ENCODE measurements at regions not wholly inside any gene's neighbourhood (a gene's known extent, or its start where the extent isn't known, plus 50 kb on each side); places are given as distances from the start of the nearest gene placed in this dataset.
"Not testable (repeated sequence)": the region's sequence is repeated elsewhere in the genome, so short reads cannot be mapped to it uniquely, and the experiment has no call there.

- not testable (repeated sequence) for DNase-seq (ENCODE audit: low spot score)
Measured at GRCh38 chr2:87198422-87198821, 176.8 kb upstream of the PLGLB1 start.

GRCh38 chr2:87199228-87199627 is 177.6 kb upstream of the PLGLB1 start:
- not testable (repeated sequence) for DNase-seq (ENCODE audit: low spot score)

GRCh38 chr2:87204569-87205147 is 183.0 kb upstream of the PLGLB1 start:
- DNase-seq (ENCODE audit: low spot score), result not testable (repeated sequence)

GRCh38 chr2:87212938-87213337 is 191.3 kb upstream of the PLGLB1 start:
- not testable (repeated sequence) for DNase-seq (ENCODE audit: low spot score)

GRCh38 chr2:87217005-87217404 is 195.4 kb upstream of the PLGLB1 start:
- DNase-seq (ENCODE audit: low spot score), result not testable (repeated sequence)

DNA sequence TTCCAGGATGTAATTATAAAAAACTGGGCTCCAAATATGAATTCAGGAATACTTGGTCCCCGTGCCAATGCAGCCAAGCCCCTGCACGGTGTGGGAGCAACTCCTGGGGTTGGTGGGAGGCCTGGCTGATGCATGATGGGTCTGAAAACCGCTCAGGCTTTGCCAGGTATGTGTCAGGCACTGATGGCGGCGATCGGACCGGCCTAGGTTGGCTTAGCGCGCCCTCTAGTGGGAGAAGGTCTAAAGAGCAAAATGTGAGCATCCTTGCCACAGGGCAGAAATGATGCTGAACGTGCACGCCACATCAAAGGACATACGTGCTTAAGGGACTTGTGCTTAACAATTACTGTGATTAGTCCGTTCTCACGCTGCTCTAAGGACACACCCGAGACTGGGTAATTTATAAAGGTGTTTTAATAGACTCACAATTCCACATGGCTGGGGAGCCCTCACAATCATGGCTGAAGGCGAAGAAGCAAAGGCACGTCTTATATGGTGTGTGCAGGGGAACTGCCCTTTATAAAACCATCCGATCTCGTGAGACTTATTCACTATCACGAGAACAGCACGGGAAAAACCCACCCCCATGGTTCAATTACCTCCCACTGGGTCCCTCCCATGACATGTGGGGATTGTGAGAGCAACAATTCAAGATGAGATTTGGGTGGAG is 196.2 kb upstream of the PLGLB1 start:
- DNase-seq (ENCODE audit: low spot score), result not testable (repeated sequence)

DNA sequence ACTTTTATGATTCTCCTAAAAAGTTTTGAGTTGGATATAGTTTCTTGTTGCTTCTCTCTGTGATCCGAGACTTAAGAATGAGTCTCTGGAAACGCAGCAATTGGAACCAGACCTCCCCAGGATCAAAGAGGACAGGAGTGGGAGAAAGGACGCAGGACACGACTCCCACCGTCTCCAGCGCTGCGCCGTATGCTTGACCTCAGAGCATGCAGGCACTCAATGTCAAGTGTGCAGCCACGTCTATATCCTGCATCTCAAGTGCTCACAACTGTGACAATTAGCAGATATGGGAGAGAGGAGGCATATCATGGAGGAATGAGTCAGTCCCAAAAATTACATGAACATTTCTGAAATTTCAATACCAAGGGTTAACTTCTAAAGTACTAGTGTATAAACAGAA is 199.0 kb upstream of the PLGLB1 start:
- not testable (repeated sequence) for DNase-seq (ENCODE audit: low spot score)

GRCh38 chr2:87222131-87222530 is 200.5 kb upstream of the PLGLB1 start:
- peak; percentile 86 for DNase-seq (ENCODE audit: low spot score)

- DNase-seq (ENCODE audit: low spot score), result not testable (repeated sequence)
Measured at GRCh38 chr2:87223873-87224272, 202.2 kb upstream of the PLGLB1 start.

GRCh38 chr2:87229091-87229689 is 207.5 kb upstream of the PLGLB1 start:
- DNase-seq (ENCODE audit: low spot score), result peak; percentile 9

DNA sequence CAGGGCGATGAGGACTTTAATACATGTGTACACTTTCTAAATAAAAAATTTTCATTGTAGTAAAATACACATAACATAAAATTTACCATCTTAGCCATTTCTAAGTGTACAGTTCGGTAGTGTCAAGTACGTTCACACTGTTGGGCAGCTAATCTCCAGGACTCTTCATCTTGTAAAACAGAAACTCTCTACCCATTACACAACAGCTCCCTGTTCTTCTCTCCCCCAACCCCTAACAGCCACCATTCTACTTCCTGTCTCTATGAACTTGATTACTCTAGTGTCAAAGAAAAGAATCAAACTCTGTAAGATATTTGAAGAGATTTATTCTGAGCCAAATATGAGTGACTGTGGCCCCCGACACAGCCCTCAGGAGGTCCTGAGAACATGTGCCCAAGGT is 208.3 kb upstream of the PLGLB1 start:
- not testable (repeated sequence) for DNase-seq (ENCODE audit: low spot score)

GRCh38 chr2:87235333-87235981 is 213.8 kb upstream of the PLGLB1 start:
- DNase-seq (ENCODE audit: low spot score), result not testable (repeated sequence)

- DNase-seq (ENCODE audit: low spot score), result peak; percentile 9
Measured at GRCh38 chr2:87237570-87238336, 216.1 kb upstream of the PLGLB1 start.

DNA sequence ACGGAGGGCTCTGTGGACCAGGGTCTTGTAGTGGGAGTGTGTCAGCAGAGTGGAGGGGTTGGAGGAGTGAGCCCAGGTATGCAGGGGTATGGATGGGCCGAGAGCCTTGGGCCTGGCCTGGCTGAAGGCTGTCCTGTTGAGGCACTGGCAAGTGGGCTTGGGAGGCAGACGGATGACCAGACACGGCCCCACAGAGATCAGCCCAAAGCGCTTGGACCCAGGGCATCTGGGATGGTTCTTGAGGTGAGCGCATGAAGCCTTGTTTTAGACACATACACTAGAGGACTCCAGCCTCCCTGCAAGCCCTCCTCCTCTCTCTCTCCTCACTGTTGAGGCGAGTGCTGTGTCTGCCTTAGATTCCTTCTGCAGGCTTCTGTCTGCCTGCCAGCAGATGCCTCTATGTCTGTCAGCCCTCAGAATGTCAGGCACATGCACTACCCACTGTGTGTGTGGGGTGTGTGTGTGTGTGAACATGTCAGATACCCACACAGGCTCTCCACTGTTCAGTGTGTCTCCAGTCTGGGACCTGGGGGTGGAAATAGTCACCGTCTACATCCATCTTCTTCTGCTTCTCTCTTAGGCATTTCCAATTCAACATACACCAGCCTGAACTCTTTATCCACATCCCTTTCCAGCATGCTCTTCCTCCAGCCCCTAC is 218.0 kb upstream of the PLGLB1 start:
- not testable (repeated sequence) for DNase-seq (ENCODE audit: low spot score)

DNA sequence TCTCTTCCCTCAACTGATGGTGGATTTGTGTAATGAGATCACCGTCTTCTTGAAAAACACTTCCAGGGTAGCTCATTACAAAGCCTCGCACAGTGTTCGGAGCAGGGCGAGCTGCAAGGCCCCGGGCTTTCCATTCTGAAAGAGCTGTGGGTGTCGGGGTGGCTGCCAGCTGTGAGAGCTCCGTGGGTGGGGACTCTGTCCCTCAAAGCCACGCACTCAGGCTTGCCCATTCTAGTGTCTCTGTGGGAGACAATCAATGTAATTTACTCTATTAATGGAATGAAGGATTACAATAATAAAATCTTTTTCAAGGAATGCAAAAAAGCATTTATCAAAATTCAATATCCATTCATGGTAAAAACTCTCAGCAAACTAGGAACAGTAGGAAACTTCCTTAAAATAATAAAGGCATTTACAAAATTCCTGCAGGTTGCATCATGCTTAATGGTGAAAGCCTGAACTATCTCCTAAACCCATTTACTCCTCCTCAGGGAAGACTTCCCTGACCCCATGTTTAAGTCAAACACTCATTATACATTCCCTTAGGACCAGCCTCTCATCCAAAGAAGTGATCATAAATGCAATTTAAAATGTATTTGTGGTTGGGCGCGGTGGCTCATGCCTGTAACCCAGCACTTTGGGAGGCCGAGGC is 224.5 kb upstream of the PLGLB1 start:
- DNase-seq (ENCODE audit: low spot score), result not testable (repeated sequence)

- DNase-seq (ENCODE audit: low spot score), result not testable (repeated sequence)
Measured at GRCh38 chr2:87252046-87252445, 230.4 kb upstream of the PLGLB1 start.

GRCh38 chr2:87254562-87254961 is 232.9 kb upstream of the PLGLB1 start:
- not testable (repeated sequence) for DNase-seq (ENCODE audit: low spot score)

GRCh38 chr2:87255410-87255809 is 233.8 kb upstream of the PLGLB1 start:
- DNase-seq (ENCODE audit: low spot score), result not testable (repeated sequence)

GRCh38 chr2:87258887-87259286 is 237.2 kb upstream of the PLGLB1 start:
- DNase-seq (ENCODE audit: low spot score), result not testable (repeated sequence)

DNA sequence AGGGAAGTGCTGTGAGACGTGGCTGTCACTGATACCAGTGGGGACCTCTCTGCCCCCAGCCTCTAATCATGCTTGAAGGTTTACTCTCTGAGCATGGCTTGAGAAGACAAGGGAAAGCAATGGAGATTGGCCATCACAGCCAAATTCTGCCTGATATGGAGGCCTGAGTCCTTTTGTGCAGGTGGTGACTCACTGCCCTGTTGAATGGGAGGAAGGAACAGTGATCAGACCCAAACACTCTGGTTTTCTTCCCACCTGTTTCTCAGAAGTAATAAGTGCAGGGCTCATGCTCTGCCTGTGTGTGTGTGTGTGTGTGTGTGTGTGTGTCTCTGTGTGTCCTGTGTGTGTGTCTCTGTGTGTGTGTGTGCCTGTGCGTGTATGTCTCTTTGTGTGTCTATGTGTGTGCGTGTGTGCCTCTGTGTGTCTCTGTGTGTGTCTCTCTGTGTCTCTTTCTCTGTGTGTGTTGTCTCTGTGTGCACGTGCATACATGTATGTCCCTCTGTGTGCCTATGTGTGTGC is 240.6 kb upstream of the PLGLB1 start:
- not testable (repeated sequence) for DNase-seq (ENCODE audit: low spot score)

All from A172 (cell line).